ENCODE measurements at regions not wholly inside any gene's neighbourhood (a gene's known extent, or its start where the extent isn't known, plus 50 kb on each side); places are given as distances from the start of the nearest gene placed in this dataset.

DNA sequence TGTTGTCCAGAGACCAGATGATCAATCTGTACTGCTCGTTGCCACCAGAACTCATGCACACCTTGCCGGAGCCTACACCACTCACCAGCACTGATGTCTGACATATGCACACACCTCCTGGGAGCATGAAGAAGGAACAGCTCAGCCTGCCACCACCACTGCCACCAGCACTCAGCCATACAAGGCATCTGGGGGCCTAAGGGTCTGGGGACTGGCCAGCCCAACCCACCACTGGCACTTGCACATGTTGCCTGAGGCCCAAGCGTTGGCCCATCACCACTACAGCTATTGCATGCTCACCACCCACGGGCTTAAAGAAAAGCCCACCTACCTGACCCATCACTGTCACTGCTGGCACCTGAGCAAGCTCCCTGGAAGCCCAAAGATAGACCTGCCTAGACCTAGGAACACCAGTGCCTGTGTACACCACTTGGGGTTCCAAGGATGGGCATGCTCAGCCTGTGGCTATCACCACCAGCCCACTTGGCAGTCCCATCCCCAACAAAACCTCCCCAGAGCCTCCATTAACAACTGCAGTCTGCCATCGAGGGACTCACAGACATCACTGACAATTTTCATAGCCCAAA is 174.3 kb upstream of the GRID2 start:
- no peak overlapping the region for H3K4me3 ChIP-seq (ENCODE audit: low read depth, low read length)
- DNase-seq (ENCODE audit: low read depth): no peak
- TF ChIP-seq, protein P1, sequence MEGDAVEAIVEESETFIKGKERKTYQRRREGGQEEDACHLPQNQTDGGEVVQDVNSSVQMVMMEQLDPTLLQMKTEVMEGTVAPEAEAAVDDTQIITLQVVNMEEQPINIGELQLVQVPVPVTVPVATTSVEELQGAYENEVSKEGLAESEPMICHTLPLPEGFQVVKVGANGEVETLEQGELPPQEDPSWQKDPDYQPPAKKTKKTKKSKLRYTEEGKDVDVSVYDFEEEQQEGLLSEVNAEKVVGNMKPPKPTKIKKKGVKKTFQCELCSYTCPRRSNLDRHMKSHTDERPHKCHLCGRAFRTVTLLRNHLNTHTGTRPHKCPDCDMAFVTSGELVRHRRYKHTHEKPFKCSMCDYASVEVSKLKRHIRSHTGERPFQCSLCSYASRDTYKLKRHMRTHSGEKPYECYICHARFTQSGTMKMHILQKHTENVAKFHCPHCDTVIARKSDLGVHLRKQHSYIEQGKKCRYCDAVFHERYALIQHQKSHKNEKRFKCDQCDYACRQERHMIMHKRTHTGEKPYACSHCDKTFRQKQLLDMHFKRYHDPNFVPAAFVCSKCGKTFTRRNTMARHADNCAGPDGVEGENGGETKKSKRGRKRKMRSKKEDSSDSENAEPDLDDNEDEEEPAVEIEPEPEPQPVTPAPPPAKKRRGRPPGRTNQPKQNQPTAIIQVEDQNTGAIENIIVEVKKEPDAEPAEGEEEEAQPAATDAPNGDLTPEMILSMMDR (IDR thresholded peaks at IDR 0.05; ENCODE audit: insufficient read depth, low read depth, low read length): no peak

GRCh38 chr4:92136434-92136833 is 167.3 kb upstream of the GRID2 start:
- TF ChIP-seq, protein P1 (IDR thresholded peaks at IDR 0.05; ENCODE audit: insufficient read depth, low read depth, low read length): no peak
- no peak overlapping the region for H3K4me3 ChIP-seq (ENCODE audit: low read depth, low read length)
- no peak for DNase-seq (ENCODE audit: low read depth)

GRCh38 chr4:92163348-92163747 is 140.4 kb upstream of the GRID2 start:
- TF ChIP-seq, protein P1 (IDR thresholded peaks at IDR 0.05; ENCODE audit: insufficient read depth, low read depth, low read length): peak; percentile 17
- no peak for DNase-seq (ENCODE audit: low read depth)
- no peak overlapping the region for H3K4me3 ChIP-seq (ENCODE audit: low read depth, low read length)

DNA sequence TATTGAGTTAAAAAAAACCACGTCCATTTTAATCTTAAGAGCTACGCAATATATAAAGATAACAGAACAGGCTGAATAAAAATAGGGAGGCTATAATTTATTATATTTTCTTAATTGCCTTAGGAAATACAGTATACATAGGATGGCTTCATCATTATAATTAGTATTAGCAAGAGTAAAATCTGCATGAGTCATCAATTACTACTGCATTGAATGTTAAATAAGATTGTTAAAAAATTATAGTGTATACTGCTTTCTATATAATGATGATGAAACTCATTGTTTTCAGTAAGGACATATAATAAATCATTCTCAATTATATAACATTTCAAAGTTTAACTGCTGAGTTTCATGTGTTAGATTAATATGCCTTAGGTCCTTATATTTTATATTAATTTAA is 133.4 kb upstream of the GRID2 start:
- no peak overlapping the region for H3K4me3 ChIP-seq (ENCODE audit: low read depth, low read length)
- TF ChIP-seq, protein P1 (IDR thresholded peaks at IDR 0.05; ENCODE audit: insufficient read depth, low read depth, low read length): no peak
- no peak for DNase-seq (ENCODE audit: low read depth)

DNA sequence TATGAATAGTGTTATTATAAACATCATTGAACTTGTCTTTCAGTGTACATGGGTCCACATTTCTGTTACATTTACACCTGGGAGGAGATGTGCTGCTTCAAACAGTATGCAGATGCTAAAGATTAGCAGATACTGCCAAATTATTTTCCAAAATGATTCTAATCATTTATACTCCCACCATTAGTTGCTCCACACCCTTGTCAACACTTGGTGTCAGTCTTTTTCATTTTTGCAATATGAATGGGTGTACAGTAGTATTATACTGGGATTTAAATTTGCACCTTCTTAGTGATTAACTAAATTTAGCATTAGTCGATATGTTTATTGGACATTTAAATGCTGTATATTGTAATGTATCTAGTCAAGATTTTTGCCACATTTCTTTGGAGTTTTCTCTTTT is 131.6 kb upstream of the GRID2 start:
- TF ChIP-seq, protein P1 (IDR thresholded peaks at IDR 0.05; ENCODE audit: insufficient read depth, low read depth, low read length): no peak
- no peak overlapping the region for H3K4me3 ChIP-seq (ENCODE audit: low read depth, low read length)
- DNase-seq (ENCODE audit: low read depth): no peak

DNA sequence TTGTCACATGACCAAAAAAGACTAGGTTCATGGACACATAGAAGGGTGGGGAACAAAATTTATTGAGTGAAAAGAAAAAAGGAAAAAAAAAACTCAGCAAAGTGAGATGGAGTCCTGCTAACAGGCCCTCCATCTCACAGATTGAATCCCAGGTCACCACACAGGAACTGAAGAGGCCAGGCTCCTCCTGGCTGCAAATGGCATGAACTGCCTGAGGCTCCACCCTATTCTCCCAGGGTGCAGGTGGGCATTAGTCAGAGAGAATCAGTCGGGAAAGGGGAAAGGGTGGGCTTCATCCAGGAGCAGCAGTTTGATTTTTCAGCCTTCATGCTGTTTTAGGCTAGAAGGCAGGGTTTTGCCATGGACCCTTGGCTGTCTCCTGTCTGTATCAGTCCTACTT is 128.5 kb upstream of the GRID2 start:
- no peak for DNase-seq (ENCODE audit: low read depth)
- TF ChIP-seq, protein P1 (IDR thresholded peaks at IDR 0.05; ENCODE audit: insufficient read depth, low read depth, low read length): no peak

More for the DNA sequence above, 128.5 kb upstream of the GRID2 start:
- H3K4me3 ChIP-seq (ENCODE audit: low read depth, low read length): no peak overlapping the region
